Erythroblast (primary cell): ENCODE measurements at regions not wholly inside any gene's neighbourhood (a gene's known extent, or its start where the extent isn't known, plus 50 kb on each side); places are given as distances from the start of the nearest gene placed in this dataset.

Source experiments
- GATA1 ChIP-seq: IDR thresholded peaks from 2 replicates; pipeline ENCODE4 v1.6.1; 2011; ENCODE audit warnings: low read depth, mild to moderate bottlenecking, control low read depth, low read length, moderate library complexity
- POLR2A ChIP-seq: IDR thresholded peaks from 2 replicates; pipeline ENCODE4 v1.6.1; 2011; ENCODE audit warnings: mild to moderate bottlenecking, low read length

- TF ChIP-seq POLR2A: no peak
- no peak for TF ChIP-seq GATA1
These were observed 97.5 kb upstream of the STX18 start for GRCh38 chr4:4639370-4639769.
